Parathyroid adenoma (tissue), 2 donors: ENCODE measurements at regions not wholly inside any gene's neighbourhood (a gene's known extent, or its start where the extent isn't known, plus 50 kb on each side); places are given as distances from the start of the nearest gene placed in this dataset.

Experiments used
- H2AFZ ChIP-seq: fragments of 300-600 bp; sonication (generic); one replicate; pipeline ENCODE4 v1.7.0; 2017; ENCODE audit warnings: antibody characterized with exemption, mild to moderate bottlenecking
- H3K27ac ChIP-seq: fragments of 300-600 bp; sonication (generic); one replicate; pipeline ENCODE4 v1.7.0; 2017
- H3K27me3 ChIP-seq: fragments of 300-600 bp; sonication (generic); one replicate; pipeline ENCODE4 v1.7.0; 2017; ENCODE audit warnings: low read length; ENCODE audit not compliant: control insufficient read depth, insufficient read depth
- H3K36me3 ChIP-seq: fragments of 300-600 bp; sonication (generic); one replicate; pipeline ENCODE4 v1.7.0; 2017; ENCODE audit warnings: low read length; ENCODE audit not compliant: control insufficient read depth, insufficient read depth
- H3K4me1 ChIP-seq: fragments of 300-600 bp; sonication (generic); one replicate; pipeline ENCODE4 v1.7.0; 2017; ENCODE audit warnings: control low read depth
- H3K4me2 ChIP-seq: fragments of 300-600 bp; sonication (generic); one replicate; pipeline ENCODE4 v1.7.0; 2017; ENCODE audit warnings: low read length
- H3K4me3 ChIP-seq: fragments of 300-600 bp; sonication (generic); one replicate; pipeline ENCODE4 v1.7.0; 2017; ENCODE audit warnings: low read depth, low read length
- H3K79me2 ChIP-seq: fragments of 300-600 bp; sonication (generic); one replicate; pipeline ENCODE4 v1.7.0; 2017; ENCODE audit warnings: control low read depth
- H3K9ac ChIP-seq: fragments of 300-600 bp; sonication (generic); one replicate; pipeline ENCODE4 v1.7.0; 2017; ENCODE audit warnings: mild to moderate bottlenecking
- H3K9me3 ChIP-seq: fragments of 300-600 bp; sonication (generic); one replicate; pipeline ENCODE4 v1.7.0; 2017; ENCODE audit warnings: low read length; ENCODE audit not compliant: control insufficient read depth
- CTCF ChIP-seq: fragments of 300-600 bp; sonication (generic); IDR thresholded peaks from one replicate; pipeline ENCODE4 v1.7.0; 2017; ENCODE audit warnings: antibody characterized with exemption, mild to moderate bottlenecking
- donor health status: primary hyperparathyroidism.

DNA sequence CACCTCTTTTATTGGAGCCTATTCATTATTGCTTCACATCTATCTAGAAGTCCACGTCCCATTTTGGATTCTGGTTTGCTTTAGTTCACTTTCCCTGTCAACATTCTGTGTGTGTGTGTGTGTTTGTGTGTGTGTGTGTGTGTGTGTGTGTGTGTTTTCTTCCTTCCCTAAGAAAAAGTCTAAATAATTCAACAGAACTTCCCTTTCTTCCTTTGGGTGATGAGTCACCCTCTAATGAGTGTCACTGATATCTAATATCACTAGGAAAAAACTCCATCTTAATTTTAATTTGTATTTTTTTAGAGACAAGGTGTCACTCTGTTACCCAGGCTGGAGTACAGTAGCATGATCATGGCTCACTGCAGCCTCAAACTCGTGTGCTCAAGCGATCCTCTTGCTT, 234.2 kb downstream of the TTC8 start:
- no peaks in the 10 kb centered on the region for H3K4me1 ChIP-seq
- no peaks in the 10 kb centered on the region for H3K79me2 ChIP-seq
- H3K27ac ChIP-seq, result no peak overlapping the region
- no peak overlapping the region for H3K4me2 ChIP-seq
- no peaks in the 10 kb centered on the region for H3K9me3 ChIP-seq
- H3K4me3 ChIP-seq, result no peak overlapping the region
- H2AFZ ChIP-seq, result no peak overlapping the region
- H3K27me3 ChIP-seq, result no peaks in the 10 kb centered on the region
- H3K9ac ChIP-seq, result no peak overlapping the region
- TF ChIP-seq CTCF, result no peak
- no peaks in the 10 kb centered on the region for H3K36me3 ChIP-seq

- H3K27me3 ChIP-seq, result no peaks in the 10 kb centered on the region
- no peak for TF ChIP-seq CTCF
- no peaks in the 10 kb centered on the region for H3K79me2 ChIP-seq
- H3K4me3 ChIP-seq, result no peak overlapping the region
- no peak overlapping the region for H2AFZ ChIP-seq
- H3K9me3 ChIP-seq, result no peaks in the 10 kb centered on the region
- H3K27ac ChIP-seq, result no peak overlapping the region
- H3K9ac ChIP-seq, result no peak overlapping the region
- H3K36me3 ChIP-seq, result no peaks in the 10 kb centered on the region
- H3K4me2 ChIP-seq, result no peak overlapping the region
- H3K4me1 ChIP-seq, result no peaks in the 10 kb centered on the region
These were observed 235.7 kb downstream of the TTC8 start for GRCh38 chr14:89060191-89060590.

DNA sequence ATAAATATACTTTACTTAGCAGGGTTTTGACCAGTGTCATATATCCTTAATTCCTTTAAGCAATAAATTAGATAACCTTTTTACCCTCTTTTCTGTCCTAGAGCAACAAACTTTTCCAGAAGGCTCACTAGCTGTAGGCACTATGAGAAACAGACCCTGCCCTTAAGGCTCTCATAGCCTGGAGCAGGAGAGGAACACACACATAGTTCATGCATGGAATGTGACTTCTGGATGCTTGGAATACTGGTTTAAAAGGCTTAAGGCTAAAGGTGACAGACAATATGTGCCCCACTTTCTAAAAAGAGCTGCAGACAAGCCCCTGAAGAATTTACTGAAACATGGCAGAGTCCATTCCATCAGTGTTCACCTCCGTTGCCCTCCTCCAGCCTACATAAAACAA, 237.2 kb downstream of the TTC8 start:
- no peaks in the 10 kb centered on the region for H3K27me3 ChIP-seq
- H3K9ac ChIP-seq, result no peak overlapping the region
- H3K4me3 ChIP-seq, result no peak overlapping the region
- H3K27ac ChIP-seq, result no peak overlapping the region
- no peak overlapping the region for H2AFZ ChIP-seq
- no peak for TF ChIP-seq CTCF
- no peaks in the 10 kb centered on the region for H3K9me3 ChIP-seq
- no peaks in the 10 kb centered on the region for H3K36me3 ChIP-seq
- H3K79me2 ChIP-seq, result no peaks in the 10 kb centered on the region
- no peaks in the 10 kb centered on the region for H3K4me1 ChIP-seq
- H3K4me2 ChIP-seq, result no peak overlapping the region

GRCh38 chr14:89065879-89066278, 241.4 kb downstream of the TTC8 start:
- Histone ChIP-seq H3K27me3 (no peaks in the 10 kb centered on the region), H3K9me3 (no peaks in the 10 kb centered on the region), H3K9ac (no peak overlapping the region), H3K4me1 (no peaks in the 10 kb centered on the region), H3K79me2 (no peaks in the 10 kb centered on the region), H3K4me3 (no peak overlapping the region), H3K4me2 (no peak overlapping the region), H2AFZ (no peak overlapping the region), H3K27ac (no peak overlapping the region), H3K36me3 (no peaks in the 10 kb centered on the region)
- no peak for TF ChIP-seq CTCF

DNA sequence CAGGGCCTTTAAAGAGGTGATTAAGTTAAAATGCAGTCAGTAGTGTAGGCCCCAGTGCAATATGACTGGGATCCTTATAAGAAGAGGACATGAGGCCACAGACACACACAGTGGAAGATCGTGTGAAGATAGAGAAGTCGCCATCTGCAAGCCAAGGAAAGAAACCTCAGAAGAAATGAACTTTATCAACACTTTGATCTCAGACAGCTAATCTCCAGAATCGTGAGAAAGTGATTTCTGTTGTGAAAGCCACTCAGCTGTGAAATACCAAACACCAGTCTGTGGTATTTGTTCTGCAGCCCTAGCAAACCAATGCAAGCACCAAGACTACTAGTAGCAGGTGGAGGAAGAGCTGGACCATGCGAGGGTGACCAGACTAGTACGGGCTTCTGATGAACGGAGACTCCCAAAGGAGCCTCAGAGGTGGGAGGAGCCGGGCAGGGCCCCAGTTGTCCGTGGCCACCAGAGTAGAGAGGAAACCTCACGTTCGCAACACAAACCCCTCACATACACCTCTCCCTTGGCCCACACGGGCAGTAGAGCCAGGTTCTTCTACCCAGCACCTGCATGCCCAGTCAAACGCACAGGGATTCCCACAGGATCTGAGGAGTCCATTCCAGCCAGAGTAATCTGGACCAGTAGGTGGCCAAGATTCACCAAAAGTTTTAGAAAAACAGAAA, 243.0 kb downstream of the TTC8 start:
- H3K4me2 ChIP-seq, result no peak overlapping the region
- H3K9ac ChIP-seq, result no peak overlapping the region
- no peaks in the 10 kb centered on the region for H3K27me3 ChIP-seq
- no peaks in the 10 kb centered on the region for H3K9me3 ChIP-seq
- no peak for TF ChIP-seq CTCF
- no peak overlapping the region for H2AFZ ChIP-seq
- no peaks in the 10 kb centered on the region for H3K79me2 ChIP-seq
- H3K4me1 ChIP-seq, result no peaks in the 10 kb centered on the region
- no peak overlapping the region for H3K4me3 ChIP-seq
- no peaks in the 10 kb centered on the region for H3K36me3 ChIP-seq
- no peak overlapping the region for H3K27ac ChIP-seq
